ENCODE measurements at regions not wholly inside any gene's neighbourhood (a gene's known extent, or its start where the extent isn't known, plus 50 kb on each side); places are given as distances from the start of the nearest gene placed in this dataset.

DNA sequence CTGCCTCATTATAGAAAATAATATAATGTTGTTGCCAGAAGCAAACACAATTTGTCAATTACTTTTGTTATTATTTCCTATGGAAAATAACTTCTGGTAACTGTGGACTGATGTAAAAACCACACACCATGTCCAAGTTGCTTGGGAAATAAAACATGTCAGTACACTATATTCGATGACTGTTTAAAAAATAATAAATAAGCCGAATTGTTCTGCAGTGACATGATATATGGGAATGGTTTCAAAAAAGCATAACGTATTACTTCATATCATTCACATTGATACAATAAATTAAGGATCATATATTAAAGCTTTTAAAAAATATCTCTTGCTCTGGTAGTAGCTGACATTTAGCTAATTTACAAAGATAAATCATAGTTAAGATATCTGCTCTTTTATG is 2062.1 kb downstream of the PCDH9 start:
- no peak for TF ChIP-seq GATA2 (IDR thresholded peaks at IDR 0.05; ENCODE audit: low read depth, low read length)
- TF ChIP-seq GATA3 (IDR thresholded peaks at IDR 0.05; ENCODE audit: low read depth, low read length), result no peak
